ELF-1 (cell line): ENCODE measurements at regions not wholly inside any gene's neighbourhood (a gene's known extent, or its start where the extent isn't known, plus 50 kb on each side); places are given as distances from the start of the nearest gene placed in this dataset.

Source experiments
- DNase-seq: peaks from one replicate; pipeline ENCODE4 v3.0.0-alpha.2; 2016; ENCODE audit warnings: low read depth, low spot score

DNA sequence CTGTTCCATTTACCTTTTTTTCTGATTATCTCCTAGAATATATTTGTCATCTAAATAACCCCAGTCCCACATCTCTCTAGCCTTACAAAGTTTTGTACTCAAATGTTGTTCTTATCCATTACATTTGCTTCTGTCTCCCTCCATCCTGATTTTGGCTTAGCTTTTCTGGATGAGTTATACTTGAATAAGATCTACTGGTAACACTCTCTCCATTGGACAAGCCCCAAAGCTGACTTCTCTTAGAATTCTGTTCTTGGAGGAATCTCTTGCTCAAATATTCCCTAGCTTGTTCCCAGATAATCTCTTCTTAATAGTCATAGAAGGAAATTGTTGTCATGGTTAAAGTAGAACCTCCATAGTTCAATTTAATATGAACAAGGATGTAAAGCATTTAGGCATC is 115.5 kb upstream of the HS3ST1 start:
- no peak for DNase-seq

DNA sequence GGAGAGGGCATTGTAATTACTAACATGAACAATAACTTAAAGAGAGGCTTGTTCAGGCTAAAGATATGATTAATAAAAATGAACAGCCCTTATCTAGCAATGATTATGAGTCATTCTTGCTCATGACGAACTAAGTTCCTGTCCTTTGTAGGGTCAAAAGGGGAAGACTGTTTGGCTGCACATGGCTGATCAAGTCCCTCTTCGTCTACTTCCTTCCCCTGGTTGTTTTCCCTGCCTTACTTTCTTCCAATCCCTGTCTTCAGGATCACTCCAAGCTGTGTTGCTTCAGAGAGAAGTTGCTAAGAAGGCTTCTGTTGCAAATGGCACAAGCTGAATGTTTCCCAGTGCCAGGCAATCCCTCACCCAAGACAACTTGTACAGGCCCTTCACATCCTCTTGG is 115.0 kb upstream of the HS3ST1 start:
- no peak for DNase-seq

DNA sequence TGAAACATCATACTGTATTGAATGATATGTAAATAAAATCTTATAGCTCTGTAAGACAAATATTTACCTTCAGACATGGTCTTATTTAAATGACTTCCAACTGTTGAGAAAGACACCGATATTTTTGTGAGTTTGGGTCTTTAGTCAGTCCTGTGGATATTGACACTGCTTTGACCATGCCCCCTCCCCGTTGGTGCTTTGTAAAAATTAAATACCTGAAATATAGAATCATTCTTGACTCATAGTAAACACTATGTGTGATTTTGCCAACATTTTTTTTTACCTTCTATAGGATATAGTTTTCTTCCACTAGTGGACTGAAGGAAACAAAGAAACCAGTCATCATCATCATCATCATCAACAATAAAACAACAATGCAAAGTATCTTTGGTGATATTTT is 114.3 kb upstream of the HS3ST1 start:
- no peak for DNase-seq

DNA sequence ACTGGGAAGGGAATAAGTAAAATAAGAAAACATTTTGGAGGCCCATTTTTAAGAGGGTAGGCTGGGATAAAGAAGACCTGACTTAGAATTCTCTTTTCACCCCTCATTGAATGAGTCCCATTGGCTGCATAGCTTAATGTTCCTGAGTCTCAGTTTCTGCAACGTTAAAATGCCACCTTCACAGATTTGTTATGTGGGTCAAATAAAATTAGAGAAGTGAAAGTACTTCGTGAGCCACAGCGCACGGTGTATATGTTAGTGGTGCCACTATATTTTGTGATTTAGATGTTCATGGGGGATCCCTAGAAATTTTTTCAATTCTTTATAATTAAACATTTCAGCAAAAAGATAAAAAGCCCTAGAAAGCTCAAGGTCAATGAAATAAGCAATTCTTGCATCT is 109.2 kb upstream of the HS3ST1 start:
- no peak for DNase-seq

DNA sequence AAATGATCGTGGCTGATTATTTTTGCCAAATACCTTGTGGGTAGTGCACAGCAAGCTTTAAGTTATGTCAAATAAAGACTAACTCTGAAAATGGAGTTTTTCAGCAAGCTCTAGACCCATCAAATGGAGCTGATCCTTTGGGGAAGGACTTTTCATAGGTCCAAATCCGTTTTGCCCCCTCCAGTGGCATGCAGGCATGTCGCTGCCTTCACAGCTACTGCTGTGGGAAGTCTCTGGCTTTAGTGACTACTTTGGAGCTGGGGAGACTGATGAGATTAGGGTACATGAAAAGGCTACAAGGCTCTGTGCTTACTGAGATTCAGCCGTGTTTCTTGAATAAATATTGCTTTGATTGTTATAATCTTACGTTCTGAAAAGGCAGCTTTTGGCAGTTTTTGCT is 106.6 kb upstream of the HS3ST1 start:
- no peak for DNase-seq

DNA sequence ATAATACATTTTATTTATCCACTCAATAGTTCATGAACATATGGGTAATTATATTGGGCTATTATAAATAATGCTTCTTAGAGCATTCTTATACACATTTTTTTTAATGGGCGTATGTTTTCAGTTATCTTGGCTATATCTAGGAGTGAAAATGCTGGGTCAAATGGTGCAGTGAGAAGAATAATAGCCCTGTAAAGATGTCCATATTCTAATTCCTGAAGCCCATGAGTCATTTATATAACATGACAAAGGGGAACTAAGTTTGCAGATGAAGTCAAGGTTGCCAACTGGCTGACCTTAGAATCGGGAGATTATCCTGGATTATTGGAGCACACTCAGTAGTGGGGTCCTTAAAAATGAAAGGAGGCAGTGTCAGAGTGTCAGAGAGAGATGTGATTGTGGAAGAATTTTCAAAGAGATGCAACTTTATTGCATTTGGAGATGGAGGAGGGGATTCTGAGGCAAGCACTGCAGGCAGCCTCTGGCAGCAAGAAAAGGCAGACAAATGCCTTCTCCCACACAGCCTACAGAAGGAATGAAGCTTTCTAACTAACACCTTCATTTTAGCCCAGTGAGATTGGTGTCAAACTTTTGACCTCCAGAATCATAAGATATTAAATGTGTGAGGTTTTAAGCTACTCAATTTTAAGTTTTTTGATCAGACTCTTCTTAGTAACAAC is 106.1 kb upstream of the HS3ST1 start:
- DNase-seq: no peak

DNA sequence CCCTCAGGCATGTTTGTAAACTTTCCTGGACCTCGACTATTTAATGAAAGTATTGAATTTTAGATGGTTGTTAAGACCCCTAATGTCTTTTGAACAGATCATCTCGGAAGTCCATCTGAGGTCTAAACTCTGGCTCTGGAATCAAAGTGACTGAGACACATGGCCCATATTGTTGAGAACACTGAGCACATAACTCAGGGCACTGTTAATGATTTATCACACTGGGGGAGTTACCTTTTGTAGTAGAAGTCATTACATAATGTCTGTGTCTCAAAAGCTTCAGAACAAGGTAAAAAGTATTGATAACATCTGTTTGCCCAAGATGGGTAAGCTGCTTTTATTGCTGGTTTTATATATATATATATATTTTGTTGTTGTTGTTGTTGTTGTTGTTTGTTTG is 103.4 kb upstream of the HS3ST1 start:
- DNase-seq: no peak

DNA sequence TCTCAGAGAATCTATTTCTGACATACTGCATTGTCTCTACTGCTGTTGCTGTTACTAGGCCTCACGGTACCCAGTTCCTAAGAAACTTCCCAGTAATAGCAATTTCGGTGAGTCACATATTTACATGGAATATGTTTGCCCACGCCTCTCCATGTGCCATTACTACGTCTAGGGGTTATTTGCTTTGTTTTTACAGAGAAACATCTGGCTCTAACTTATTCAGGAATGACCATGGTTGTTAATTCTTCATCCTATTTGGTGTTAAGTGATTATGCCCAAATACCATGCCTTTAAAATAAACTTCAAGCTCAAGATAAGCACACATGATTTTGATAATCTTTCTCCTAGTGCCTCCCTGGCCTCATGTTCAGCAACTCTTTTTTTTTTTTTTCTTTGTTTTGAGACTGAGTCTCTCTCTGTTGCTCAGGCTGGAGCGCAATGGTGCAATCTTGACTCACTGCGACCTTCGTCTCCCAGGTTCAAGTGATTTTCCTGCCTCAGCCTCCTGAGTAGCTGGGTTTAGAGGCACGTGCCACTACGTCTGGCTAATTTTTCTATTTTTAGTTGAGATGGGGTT is 101.0 kb upstream of the HS3ST1 start:
- no peak for DNase-seq

DNA sequence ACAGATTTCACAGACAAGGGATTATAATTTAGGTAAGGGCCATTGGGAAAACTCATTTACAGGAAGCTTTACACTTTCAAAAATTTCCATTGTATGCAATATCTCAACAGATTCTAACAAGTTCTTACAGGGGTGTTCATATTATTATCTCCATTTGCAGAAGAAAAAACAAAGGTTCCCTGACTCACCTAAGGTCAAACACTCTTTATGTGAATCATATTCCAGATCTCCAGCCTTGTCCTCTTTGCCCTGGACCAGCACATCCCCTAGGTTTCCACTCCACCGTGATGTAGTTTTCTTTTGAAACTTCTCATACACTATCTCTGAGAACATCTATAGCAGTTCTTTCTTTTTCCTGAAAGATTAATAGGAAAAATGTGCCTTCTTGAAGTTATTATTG is 96.4 kb upstream of the HS3ST1 start:
- DNase-seq: no peak

DNA sequence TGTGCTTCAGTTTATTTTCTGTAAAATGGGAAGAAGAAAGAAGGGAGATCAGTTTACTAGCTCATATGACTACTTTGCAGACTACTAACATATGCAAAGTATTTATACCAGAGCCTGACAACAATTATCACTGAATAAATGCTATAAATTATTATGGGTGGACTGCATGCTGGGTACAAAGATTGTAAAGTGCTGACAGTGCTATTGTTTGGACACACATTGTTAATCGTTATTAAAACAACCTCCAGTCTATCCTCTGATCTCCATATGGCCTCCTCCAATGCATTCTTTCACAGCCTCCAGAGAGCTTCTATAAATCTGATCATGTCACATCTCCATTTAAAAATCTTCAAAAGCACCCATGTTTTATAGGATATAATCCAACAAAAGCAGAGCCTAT is 90.1 kb upstream of the HS3ST1 start:
- DNase-seq: no peak

DNA sequence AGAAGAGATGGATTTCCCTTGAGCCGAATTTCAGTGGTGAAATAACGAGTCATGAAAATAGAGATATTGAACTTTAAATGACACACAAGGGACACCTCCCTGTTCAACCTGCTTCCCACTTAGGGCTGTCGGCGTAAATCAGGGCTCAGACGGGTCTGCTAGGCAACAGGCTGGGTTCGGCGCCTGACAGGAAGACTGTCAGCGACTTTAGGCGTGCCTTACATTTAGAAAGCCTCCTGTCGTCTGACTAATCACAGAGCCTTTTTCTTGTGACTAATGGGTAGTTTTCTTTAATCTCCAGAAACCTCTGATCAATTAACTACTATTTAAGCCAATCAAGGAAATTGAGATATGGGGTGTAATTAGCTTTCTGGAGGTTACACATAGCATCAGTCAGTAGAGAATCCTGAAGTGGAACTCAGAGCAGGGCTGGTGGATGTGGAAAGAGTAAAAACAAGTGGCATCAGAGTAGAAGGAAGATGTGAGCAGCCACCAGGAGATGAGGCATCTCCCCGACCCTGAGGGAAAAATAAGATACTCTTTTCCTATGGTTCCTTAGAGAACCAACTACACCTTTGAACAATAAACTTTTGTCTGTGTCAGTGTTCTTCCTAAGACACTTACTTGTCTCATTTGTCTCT is 86.2 kb upstream of the HS3ST1 start:
- no peak for DNase-seq

DNA sequence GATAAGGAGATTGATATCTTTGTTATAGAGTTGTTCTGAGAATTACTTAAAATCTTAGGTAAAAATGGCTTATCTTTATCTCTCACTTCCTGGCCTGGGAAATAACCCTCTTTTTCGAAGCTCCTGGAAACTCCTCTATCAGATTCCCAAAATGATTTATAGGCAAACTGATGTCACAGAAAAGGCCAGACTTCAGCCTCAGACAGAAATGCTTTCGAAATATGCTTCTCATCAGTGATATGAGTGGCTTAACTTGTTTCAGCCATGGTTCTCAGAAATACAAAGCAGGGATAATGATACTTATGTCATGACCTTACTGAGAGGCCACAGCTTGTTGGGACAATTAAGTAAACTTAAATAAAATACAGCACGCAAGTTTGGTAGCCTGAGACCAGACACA is 85.3 kb upstream of the HS3ST1 start:
- DNase-seq: no peak

DNA sequence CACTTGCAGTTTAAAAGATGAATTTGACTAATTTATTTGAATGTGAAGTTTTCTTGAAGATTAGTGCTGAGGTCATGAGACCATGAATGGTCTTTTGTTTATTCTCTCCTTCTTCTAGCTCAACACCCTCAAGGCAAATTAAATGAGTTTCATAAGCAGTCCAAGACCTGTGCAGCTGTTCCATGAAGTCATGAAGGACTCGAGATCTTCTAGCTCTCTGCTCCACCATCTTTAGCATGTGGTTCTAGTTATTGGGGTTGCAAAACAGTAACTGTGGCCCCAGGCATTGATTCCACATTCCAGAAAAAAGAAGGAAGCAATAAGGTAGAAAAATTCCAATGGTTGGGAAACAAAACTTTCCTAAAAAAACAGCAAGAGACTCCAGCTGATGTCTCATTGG is 84.2 kb upstream of the HS3ST1 start:
- DNase-seq: no peak

DNA sequence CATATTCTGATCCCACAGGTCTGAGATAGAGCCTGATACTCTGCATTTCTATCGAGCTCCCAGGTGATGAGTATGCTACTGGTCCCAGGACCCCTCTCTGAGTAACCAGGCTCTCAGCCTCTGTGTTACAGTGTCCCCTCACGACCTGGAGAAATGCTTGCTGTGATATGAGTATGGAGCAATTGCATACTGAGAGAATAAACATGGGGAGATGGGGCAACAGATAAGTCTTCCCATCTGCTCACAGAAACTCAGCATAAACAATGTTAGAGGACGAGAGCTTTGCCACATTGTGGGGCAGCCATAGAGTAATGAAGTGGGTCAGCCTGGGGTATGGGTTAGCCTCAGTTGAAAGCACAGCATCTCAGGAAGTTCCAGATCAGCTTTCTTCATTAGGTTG is 82.6 kb upstream of the HS3ST1 start:
- no peak for DNase-seq

DNA sequence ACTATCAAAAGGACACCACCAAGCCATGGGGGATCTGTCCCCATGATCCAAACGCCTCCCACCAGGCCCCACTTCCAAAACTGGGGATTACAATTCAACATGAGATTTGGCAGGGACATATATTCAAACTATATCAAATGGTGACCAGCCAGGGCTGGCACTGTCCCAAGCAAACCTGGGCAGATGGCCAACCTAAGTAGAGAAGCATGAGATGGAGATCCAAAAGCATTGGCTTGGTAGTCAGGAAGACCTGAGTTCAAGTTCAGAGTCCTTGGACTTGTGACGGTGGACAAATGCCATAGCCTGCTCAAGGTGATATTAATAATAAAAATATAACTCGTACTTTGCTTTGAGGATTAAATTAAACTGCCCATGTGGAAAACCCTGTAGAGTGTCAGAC is 79.2 kb upstream of the HS3ST1 start:
- DNase-seq: no peak

DNA sequence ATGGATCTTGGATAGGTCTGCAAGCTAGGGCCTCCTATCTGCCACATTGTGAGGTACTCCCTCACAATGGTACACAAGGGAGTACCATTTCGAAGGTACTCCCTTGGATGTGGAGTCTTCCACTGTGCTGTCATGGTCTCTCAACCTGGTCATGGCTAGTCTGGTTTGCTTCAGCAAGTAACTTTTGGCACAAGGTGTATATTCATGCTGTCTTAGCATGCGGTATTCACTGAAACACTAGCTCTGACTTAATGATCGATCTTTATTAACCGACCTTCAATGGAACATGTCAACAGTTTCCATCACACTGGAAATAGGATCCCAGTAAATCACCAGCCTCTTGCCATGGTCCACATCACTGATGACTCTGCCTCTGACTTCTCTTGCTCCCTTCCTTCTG is 77.5 kb upstream of the HS3ST1 start:
- no peak for DNase-seq

DNA sequence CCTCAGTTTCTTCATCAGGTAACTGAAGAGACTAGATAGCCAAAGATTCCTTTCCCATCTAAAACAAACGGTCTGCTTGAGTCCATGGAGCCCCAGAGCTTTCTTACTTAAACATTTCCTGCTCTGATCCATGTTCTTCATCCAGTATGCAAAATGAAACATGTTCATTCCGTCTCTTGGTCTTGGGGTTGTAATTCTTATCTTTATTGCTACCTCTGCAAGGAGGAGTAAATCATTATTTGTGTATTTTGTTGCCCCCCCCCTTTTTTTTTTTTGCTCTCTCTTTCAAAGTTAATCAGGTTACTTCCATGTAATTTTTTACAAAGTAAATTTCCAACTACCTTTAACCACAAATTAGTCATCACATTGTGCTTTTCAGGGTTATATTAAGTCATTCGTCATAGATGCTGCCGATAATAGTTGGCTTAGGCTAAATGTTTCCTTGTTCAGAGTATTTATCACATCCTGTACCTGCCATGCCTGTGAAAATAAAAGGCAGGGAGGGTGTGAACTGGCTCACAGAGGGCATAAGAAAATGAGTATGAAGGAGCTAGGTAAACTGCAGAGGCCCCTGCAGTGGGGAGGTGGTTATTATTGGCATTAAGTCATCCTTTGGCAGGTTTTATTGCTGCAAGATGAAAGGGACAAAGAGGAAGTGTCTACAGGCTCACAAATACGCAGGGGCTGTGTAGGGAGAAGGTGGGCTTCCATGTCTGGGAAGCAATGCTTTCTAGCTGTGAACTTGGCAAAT is 76.7 kb upstream of the HS3ST1 start:
- DNase-seq: no peak

DNA sequence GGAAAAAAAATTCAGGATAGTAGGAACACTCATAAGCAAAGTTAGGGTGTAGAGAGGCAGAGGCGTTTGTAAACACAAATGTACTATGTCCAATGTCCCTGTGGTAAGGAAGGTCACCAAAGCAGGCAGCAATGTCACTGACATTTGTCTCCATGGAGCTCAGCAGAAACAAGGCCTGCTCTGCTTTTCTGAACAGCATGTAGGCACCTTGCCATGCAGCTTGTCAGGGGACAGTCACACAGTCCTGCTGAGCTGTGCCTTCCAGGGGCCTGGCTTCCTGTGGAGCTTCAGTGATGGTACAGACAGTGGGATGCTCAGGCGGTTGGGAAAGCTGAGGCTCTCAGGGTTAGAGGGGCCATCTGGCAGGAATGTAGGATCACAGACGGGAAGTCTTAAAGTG is 74.5 kb upstream of the HS3ST1 start:
- no peak for DNase-seq

DNA sequence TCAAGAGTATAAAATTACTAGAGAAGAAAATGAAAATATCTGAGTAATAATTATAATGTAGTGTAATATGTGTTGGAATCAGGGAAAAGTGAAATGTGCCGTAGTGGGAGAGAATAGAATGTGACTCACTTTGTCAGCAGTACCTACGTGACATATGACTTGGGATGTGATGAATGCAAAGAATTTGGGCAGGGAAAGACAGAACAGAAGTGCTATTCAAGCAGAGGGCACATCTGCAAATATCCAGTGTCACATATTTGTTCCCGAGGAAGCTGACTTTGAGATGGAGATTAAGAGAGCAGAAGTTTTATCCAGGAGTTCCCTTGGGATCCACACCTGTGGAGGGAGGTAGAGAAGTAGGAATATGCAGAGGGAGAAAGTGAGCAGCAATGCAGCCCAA is 69.3 kb upstream of the HS3ST1 start:
- DNase-seq: no peak

DNA sequence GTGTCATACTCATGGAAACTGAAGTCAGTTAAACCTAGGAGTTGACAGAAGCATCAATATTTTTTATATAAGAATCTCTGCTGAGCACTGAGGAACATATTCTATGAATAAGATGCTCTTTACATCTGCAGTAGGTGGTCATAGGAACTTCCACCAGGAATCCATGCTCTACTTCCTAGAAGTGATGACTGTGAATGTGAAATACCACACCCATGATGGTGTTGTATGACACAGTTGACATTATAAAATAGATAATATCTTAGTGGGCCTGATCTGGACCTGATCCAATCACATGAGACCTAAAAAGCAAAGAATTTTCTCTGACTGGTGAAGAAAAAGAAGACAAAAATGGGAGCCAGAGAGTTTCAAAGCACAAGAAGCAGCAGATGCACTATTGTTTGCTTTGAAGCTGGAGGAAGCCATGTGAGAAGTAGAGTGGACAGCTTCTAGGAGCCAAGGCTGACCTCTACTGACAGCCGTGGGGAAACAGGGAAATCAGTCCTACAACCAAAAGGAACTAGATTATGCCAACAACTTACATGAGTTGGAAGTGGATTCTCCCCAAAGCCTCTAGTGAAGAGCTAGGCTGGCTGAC is 68.6 kb upstream of the HS3ST1 start:
- DNase-seq: peak; percentile 14

DNA sequence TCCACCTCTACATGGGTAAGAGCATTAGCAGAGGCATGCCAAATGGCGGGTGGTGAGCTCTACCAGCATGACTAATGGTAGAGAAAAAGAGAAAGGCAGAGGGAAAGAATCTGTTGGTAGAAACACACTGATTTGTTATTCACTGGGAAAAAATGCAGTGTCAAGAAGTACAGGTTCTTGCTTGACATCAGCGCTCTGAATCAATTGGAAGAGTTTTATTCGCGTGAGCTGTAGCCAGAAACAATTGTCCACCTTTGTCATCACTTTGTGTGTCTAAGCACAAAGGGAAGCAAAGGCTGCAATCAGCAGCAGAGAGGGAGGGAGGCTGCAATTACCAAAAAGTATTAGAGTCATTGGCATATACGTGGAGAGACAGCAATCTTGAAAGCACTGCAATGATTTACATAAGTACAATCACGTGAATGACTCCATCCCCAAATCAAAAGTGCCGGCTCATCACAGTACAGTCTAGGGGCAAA is 67.7 kb upstream of the HS3ST1 start:
- DNase-seq: no peak

DNA sequence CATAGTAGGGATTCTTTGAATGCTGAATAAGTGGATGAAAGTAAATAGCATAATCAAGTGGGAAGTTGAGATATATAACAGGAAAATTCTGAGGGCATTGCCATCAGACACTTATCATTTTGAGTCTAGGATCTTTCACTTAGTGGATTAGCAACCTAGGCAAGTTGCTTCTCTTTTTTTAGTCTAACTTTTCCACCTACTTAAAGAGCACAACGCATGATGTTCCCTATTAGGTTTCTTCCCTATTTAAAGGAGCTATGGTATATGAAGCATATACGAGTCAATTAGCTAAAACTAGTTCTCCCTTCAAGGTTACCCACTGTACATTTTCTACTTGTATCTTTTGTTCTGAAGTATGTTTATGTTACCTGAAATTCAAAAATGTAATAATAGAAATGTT is 67.1 kb upstream of the HS3ST1 start:
- DNase-seq: no peak
